Epidermal melanocyte (primary cell): ENCODE measurements at regions not wholly inside any gene's neighbourhood (a gene's known extent, or its start where the extent isn't known, plus 50 kb on each side); places are given as distances from the start of the nearest gene placed in this dataset.
A peak's percentile ranks its signal among the peaks of the same experiment; 100 is the strongest.

Experiments used
- DNase-seq: peaks from one replicate; pipeline ENCODE4 v3.0.0; 2011; ENCODE audit warnings: low spot score; ENCODE audit not compliant: insufficient read length

GRCh38 chr12:30828686-30829085 lies 73.9 kb upstream of the CAPRIN2 start:
- DNase-seq, result no peak

DNA sequence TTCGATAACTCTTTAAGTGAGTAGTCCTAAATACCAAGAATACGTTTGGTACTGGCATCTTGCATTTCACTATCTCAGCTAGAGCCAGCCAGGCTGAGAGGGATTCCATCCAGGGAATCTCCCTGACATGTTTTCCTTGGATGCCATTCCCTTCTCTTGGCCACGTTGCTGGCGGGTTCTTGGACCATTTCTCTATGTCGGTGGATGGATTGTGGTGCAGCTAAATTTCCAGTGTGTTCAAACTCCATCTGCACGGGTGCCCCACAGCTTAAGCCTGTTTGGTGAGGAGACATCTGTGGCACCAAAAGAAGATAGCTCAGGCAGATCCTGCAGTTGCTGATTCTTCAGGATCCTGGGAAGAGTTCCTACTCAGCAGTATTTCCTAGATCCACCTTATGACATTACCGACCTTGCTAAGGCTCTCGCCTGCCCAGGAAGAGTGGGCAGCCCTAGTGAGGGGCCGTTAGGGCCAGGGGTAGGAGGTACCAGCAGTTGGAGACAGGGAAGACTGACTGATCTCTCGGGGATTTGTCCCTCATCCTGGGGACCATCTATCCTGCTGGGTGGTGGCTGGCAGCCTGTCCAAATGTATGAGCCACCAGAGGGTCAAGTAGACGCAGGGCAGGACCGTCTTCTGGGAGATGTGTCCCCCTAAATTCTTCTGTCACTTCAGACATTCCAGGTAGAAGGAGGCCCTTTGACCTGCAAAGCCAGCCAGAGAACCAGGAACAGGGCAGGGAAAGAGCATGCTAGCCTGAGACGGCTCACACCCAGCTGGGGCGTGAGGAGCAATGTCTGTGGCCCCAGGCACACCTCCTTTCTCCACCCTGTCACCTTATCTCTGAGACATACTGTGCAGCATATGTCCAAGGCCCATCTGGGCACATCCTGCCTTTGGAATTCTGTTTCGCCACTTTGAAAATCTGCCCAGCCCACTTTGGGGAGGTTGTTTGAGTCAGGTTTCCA lies 72.6 kb upstream of the CAPRIN2 start:
- no peak for DNase-seq

DNA sequence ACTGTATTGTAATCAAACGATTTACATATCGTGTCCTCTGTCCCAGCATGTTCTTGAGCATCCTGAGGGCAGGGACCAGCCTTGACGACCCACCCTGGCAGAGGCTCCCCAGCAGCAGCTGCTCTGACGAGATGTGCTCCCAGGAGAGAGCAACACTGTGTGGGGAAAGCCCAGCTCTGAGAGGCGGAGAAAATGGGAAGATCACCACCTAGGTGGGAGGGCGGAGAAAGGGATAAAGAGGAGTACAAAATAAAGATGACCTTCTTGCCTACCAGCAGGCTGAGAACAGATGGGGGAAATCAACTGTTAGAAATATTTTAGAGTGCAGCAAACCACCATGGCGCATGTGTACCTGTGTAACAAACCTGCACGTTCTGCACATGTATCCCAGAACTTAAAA lies 71.5 kb upstream of the CAPRIN2 start:
- no peak for DNase-seq

GRCh38 chr12:30825341-30825740 lies 70.6 kb upstream of the CAPRIN2 start:
- DNase-seq, result no peak

GRCh38 chr12:30824311-30824710 lies 69.6 kb upstream of the CAPRIN2 start:
- DNase-seq, result no peak

GRCh38 chr12:30823764-30824163 lies 69.0 kb upstream of the CAPRIN2 start:
- DNase-seq, result no peak

DNA sequence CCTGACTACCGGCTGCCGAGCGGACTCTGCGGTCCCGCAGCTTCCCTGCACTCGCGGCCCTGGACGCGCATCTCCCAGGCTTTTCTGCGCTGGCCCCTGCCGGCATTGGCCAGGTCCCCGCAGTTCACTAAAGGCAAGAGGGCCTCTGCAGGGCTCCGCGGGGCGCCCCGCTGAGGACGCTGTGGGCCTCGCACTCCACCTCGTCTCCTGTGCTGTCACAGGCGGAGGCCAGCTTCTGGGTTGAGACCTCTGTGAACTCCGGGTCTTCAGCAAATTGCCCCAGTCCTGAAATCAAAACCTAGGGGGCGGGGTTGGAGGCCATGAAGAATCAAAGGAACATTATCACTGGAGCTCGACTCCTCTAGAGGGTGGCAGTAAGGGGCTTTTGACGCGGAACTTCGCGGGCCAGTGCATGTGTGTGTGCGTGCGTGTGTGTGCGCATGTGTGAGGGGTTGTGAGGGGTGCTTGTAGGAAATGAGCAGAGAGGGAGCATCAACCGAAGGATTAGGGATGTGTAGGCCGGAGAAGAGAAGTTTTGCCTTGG lies 68.5 kb upstream of the CAPRIN2 start:
- no peak for DNase-seq

DNA sequence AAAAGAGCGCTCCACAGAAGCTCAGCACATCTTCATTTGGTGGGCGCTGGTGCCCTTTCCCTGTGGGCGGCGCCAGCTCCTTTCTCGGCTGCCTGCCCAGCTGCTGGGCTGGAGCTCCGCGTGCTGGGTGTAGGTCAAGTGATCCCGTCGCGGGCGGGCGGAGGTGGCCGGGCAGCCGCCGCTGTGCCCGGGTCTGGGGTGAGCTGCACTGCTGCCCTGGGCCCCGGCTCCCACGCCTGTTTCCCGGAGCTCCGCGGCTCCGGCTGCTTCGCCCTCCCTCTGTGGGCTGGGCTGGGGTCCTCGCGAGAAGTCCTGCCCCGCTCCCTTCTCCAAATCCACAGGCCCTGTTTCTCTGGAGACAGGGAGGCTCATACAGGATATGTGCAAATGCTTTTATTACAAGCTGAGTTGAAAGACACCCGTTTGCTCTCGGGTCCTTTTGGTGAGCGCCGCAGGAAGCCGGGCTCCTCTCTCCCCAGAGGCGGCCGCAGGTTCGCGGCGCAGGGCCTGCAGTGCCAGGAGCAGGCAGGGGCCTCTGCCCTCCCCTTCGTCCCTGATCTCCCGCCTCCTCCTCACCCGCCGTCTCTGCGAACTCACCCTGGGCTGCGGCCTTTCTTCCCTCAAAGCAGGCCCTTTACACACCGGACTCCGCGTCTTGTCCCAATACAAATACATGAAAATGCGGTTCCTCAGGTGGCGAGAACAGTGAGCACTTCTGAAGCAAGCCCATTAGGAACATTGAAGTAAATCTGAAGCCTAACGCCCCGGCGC lies 67.8 kb upstream of the CAPRIN2 start:
- peak; percentile 74 for DNase-seq

- no peak for DNase-seq
Observed at GRCh38 chr12:30820406-30820946, 65.7 kb upstream of the CAPRIN2 start.

GRCh38 chr12:30818562-30818961 lies 63.8 kb upstream of the CAPRIN2 start:
- no peak for DNase-seq

DNA sequence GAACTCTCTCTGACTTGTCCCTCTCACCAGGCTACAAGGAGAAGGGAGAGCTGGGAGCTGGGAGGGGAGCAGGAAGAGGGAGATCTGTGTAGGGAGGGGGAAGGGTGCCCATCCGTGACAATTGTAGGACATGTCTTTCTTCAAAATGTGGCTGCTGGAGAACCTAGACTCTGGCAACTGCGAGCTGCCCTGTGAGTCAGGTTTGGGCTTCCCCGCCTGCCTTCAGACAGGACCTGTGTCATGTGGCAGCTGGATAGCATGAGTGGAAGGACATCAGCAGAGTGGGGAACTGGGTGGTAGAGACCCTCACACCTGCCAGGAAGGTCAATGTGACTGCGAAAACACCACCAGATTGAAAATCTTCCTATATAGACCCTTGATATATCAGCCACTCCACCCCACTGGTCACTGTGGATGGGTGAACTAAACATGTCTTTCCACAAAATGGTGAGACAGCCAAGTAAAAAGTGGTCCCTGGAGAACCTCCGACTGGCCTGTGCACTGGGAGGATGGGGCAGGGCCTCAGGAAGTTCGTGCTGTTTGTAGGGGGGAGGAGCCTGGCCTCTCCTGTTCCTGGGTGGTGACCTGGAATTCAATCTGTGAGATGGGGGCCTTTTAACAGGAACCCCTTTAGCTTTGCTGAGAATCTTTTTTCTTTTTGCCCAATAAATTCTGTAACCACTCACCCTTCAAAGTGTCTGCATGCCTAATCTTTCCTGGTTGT lies 62.2 kb upstream of the CAPRIN2 start:
- no peak for DNase-seq

DNA sequence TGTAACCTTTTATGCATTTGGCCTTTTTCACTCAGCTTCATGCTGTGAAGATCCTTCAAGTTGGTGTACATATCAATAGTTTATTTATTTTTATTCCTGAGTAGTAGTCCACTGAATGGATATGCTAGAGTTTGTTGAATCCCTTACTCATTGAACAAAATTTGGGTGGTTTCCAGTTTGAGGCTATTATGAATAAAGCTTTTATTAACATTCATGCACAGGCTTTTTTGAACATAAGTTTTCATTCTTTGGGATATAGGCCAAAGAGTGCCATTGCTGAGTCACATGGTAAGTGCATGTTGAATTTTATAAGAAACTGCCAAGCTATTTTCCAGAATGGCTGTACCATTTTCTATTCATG lies 59.5 kb upstream of the CAPRIN2 start:
- DNase-seq, result no peak

GRCh38 chr12:30813525-30814294 lies 59.0 kb upstream of the CAPRIN2 start:
- DNase-seq, result no peak

- no peak for DNase-seq
Observed at GRCh38 chr12:30811966-30812365, 57.2 kb upstream of the CAPRIN2 start.

GRCh38 chr12:30810918-30811317 lies 56.2 kb upstream of the CAPRIN2 start:
- DNase-seq, result no peak

- DNase-seq, result no peak
Observed at GRCh38 chr12:30807695-30808034, 52.9 kb upstream of the CAPRIN2 start.

GRCh38 chr12:30806989-30807694 lies 52.4 kb upstream of the CAPRIN2 start:
- peak; percentile 34 for DNase-seq

- no peak for DNase-seq
Observed at GRCh38 chr12:30805959-30806358, 51.2 kb upstream of the CAPRIN2 start.
